WI38 (cell line): ENCODE measurements at regions not wholly inside any gene's neighbourhood (a gene's known extent, or its start where the extent isn't known, plus 50 kb on each side); places are given as distances from the start of the nearest gene placed in this dataset.

Experiments
- H3K4me3 ChIP-seq: 2 replicates; pipeline ENCODE4 v1.5.1; 2011; ENCODE audit warnings: low read depth, mild to moderate bottlenecking, control low read depth, low read length
- CTCF ChIP-seq: IDR thresholded peaks from 2 replicates; pipeline ENCODE4 v1.5.1; 2012; ENCODE audit warnings: low read depth, mild to moderate bottlenecking, control low read depth, low read length

GRCh38 chr13:76737526-76737925 is 148.7 kb downstream of the KCTD12 start:
- TF ChIP-seq CTCF: no peak
- H3K4me3 ChIP-seq: no peak overlapping the region

DNA sequence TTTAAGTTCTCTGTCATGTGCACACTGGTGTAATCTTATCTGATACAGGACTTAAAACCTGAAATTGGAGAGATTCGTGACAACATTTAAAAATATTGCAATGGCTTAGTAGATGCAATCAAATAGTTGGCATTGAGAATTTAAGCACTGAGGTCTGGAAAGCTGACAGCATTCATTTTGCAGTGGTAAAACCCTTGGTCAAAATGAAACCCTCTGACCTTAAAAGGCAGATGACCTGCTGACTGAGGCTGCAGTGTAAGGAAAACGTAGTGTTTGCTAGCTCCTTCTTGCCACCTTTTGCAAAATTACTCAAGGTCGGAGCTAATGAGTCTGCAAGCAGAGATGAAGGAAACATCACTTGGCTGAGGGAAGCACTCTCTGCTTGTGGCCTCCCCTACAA is 150.6 kb downstream of the KCTD12 start:
- no peak for TF ChIP-seq CTCF
- H3K4me3 ChIP-seq: no peak overlapping the region

- H3K4me3 ChIP-seq: no peak overlapping the region
- no peak for TF ChIP-seq CTCF
These were observed 152.5 kb downstream of the KCTD12 start for GRCh38 chr13:76733671-76734070.

GRCh38 chr13:76732367-76732766 is 153.8 kb downstream of the KCTD12 start:
- no peak overlapping the region for H3K4me3 ChIP-seq
- TF ChIP-seq CTCF: no peak

DNA sequence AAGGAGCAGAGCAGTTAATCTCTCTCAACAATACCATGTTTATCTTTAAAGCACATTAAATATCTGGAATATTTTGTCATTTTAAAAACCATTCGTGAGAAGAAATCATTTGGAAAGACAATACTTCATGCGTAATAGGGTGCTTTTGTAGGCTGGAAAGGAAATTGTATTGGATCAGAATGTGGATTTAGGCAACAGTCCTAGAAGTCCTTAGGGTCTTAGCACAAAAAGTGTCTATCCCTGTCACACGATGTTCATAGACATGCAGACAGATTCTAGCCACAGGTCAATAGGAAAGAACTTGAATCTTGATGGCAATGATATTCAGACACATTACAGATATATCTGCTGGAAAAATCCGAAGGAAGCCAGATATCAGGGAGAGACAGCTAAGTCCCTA is 156.0 kb downstream of the KCTD12 start:
- TF ChIP-seq CTCF: no peak
- H3K4me3 ChIP-seq: no peak overlapping the region

GRCh38 chr13:76729691-76730090 is 156.5 kb downstream of the KCTD12 start:
- H3K4me3 ChIP-seq: no peak overlapping the region
- TF ChIP-seq CTCF: no peak

DNA sequence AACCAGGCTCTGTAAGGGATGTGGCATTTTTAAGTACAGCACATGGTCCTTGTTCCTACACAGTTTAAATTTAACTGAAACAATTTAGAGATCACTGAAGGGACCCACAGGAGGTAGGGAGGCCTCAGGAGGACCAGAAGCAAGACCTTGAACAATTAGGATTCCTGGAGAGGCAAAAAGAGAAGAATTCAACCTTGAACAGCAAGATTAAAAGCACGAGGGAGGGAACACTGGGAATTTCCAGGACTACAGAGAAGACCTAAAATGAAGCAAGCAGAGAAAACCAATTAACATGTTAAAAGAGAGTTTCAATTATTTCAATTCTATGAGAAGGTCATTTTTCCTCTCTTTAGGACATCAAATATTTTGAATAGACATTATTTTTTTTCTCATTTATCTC is 160.3 kb downstream of the KCTD12 start:
- no peak overlapping the region for H3K4me3 ChIP-seq
- TF ChIP-seq CTCF: no peak
